Epithelial cell of proximal tubule (primary cell): ENCODE measurements at regions not wholly inside any gene's neighbourhood (a gene's known extent, or its start where the extent isn't known, plus 50 kb on each side); places are given as distances from the start of the nearest gene placed in this dataset.

Experiments
- DNase-seq: peaks from one replicate; pipeline ENCODE4 v3.0.0-alpha.2; 2011; ENCODE audit warnings: low read depth
- H3K4me3 ChIP-seq: 2 replicates; pipeline ENCODE4 v1.5.1; 2011; ENCODE audit warnings: low read depth, mild to moderate bottlenecking, low read length
- TF ChIP-seq, protein P1 (sequence below): conservative IDR thresholded peaks from 2 replicates; pipeline ENCODE4 v1.5.1; 2012; ENCODE audit warnings: low read depth, mild to moderate bottlenecking, low read length

GRCh38 chr9:28378231-28378630, 805.0 kb upstream of the C9orf72 start:
- no peak overlapping the region for H3K4me3 ChIP-seq
- no peak for DNase-seq
- TF ChIP-seq, protein P1, sequence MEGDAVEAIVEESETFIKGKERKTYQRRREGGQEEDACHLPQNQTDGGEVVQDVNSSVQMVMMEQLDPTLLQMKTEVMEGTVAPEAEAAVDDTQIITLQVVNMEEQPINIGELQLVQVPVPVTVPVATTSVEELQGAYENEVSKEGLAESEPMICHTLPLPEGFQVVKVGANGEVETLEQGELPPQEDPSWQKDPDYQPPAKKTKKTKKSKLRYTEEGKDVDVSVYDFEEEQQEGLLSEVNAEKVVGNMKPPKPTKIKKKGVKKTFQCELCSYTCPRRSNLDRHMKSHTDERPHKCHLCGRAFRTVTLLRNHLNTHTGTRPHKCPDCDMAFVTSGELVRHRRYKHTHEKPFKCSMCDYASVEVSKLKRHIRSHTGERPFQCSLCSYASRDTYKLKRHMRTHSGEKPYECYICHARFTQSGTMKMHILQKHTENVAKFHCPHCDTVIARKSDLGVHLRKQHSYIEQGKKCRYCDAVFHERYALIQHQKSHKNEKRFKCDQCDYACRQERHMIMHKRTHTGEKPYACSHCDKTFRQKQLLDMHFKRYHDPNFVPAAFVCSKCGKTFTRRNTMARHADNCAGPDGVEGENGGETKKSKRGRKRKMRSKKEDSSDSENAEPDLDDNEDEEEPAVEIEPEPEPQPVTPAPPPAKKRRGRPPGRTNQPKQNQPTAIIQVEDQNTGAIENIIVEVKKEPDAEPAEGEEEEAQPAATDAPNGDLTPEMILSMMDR = no peak

DNA sequence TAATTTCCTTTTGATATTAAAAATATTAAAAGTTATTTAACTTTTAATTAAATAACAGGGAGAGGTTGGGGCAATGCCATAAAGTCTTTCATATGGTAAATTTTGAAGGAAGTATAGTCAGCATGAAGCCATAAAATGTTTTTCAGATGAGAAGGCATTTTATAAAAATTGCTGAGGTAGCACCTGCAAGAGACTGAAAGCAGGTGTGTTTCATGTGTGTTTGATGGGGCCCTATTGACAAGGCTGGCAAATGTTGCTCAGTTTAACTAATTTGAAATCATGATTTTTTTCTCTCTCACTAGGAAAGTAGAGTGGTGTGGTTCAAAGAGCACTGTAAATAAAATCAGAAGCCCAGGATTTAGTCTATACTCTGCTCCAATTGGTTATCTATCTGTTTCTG, 805.8 kb upstream of the C9orf72 start:
- TF ChIP-seq, protein P1 = no peak
- no peak overlapping the region for H3K4me3 ChIP-seq

DNA sequence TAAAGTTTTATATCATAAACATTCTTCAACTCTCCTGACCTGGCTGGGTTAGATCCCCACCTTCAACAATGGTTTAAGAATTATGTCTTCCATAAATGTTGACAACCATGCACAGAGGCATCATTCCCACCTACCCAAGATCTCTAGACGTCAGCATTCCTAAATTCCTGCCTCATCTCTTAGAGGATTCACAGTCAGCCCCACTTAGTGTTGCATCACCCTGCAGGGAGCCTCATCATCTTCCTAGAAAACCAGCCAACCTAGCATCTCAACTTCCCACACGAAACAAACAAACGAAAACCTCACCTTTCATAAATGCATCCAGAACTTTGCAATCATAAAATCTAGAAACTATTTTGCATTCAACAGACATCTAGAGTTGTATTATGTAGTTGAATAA, 816.1 kb upstream of the C9orf72 start:
- H3K4me3 ChIP-seq = no peak overlapping the region
- DNase-seq = no peak
- TF ChIP-seq, protein P1 = no peak

More for the DNA sequence above, 805.8 kb upstream of the C9orf72 start:
- no peak for DNase-seq

- TF ChIP-seq, protein P1 = no peak
- DNase-seq = no peak
These were observed 821.5 kb upstream of the C9orf72 start for GRCh38 chr9:28394774-28395173.

DNA sequence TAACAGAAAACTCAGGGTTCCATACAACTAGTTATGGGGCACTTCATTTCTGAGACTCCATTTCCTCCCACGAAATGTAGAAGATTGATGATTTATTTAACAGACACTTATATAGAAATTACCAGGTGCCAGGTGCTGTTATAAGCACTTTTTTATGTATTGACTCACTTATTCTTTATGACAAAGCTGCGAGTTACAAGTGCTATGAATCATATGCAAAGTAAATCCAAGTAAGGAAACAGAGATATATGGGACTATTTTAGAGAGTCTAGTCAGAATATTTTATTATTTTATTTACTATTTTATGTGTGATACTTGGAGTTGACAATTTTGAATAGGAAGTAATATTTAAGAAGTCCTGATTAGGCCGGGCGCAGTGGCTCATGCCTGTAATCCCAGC, 822.8 kb upstream of the C9orf72 start:
- no peak for DNase-seq
- TF ChIP-seq, protein P1 = no peak
- H3K4me3 ChIP-seq = no peak overlapping the region

More at GRCh38 chr9:28394774-28395173, 821.5 kb upstream of the C9orf72 start:
- no peak overlapping the region for H3K4me3 ChIP-seq

DNA sequence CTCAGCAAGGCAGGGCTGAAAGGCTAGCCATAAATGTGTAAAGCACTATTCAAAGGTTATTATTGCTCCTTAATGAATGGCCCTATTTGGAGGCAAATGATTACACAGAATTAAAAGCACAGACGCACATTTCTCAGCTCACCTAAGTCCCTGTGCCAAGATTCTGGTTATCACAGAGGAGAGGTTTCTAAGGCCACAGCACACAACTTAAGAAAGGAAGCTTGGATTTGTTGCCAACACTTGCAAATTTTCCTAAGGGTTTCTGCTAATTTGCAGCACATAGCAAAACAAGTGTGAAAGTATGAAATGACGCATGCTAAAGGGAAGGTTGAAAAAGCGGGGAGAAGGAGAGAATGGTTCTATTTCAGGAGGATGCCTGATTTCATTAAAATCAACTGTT, 834.1 kb upstream of the C9orf72 start:
- TF ChIP-seq, protein P1 = no peak
- no peak overlapping the region for H3K4me3 ChIP-seq
- no peak for DNase-seq

DNA sequence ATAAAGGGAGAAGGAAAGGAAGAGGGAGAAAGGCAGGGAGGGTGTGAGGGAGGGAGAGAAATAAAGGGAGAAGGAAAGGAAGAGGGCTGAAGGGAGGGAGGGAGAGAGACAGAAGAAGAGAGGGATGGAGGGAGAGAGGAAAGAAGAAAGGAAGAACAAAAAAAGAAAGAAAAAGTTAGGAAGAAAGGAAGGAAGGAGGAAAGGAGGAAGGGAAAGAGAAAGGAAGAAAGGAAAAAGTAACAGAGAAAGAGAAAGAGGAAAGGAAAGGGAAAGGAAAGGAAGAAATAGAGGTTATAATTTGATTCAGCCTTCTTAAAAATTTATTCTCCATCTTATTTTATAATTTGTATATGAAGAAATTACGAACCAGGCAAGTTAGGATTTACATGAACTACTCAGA, 836.6 kb upstream of the C9orf72 start:
- DNase-seq = no peak
- H3K4me3 ChIP-seq = no peak overlapping the region
- TF ChIP-seq, protein P1 = no peak
